HepG2 (cell line): ENCODE measurements at regions not wholly inside any gene's neighbourhood (a gene's known extent, or its start where the extent isn't known, plus 50 kb on each side); places are given as distances from the start of the nearest gene placed in this dataset.

ENCODE experiments used
- CBFB ChIP-seq: sonication (generic); formaldehyde crosslinking; IDR thresholded peaks from 2 replicates; pipeline ENCODE4 v1.4.0; 2020; ENCODE audit warnings: missing genetic modification reagents
- EZH2 ChIP-seq: conservative IDR thresholded peaks from 2 replicates; pipeline ENCODE4 v1.6.1; 2012; ENCODE audit warnings: mild to moderate bottlenecking, low read depth, low read length, moderate library complexity
- FOSL2 ChIP-seq: sonication (generic); formaldehyde crosslinking; IDR thresholded peaks from 2 replicates; pipeline ENCODE4 v1.4.0; 2020; ENCODE audit warnings: missing genetic modification reagents
- HOXA3 ChIP-seq: sonication (generic); formaldehyde crosslinking; IDR thresholded peaks from 2 replicates; pipeline ENCODE4 v1.5.0; 2020; ENCODE audit warnings: missing genetic modification reagents
- JUND ChIP-seq: sonication (generic); formaldehyde crosslinking; IDR thresholded peaks from 2 replicates; pipeline ENCODE4 v1.8.0; 2022; ENCODE audit warnings: mild to moderate bottlenecking, missing genetic modification reagents
- POLR2A ChIP-seq, 2 experiments: IDR thresholded peaks; 2 replicates each; pipeline ENCODE4 v1.6.1; 2011; ENCODE audit warnings: low read depth in 2 of 2, low read length in 2 of 2, mild to moderate bottlenecking in 1 of 2, moderate library complexity in 1 of 2; ENCODE audit not compliant: insufficient read depth in 1 of 2
- TMF1 ChIP-seq: sonication (generic); formaldehyde crosslinking; IDR thresholded peaks from 2 replicates; pipeline ENCODE4 v1.8.1; 2022; ENCODE audit warnings: low read depth, missing genetic modification reagents
- U2AF1 ChIP-seq: fragments of 200-400 bp; formaldehyde crosslinking; optimal IDR thresholded peaks from 2 replicates; pipeline ENCODE3; 2017; ENCODE audit warnings: mild to moderate bottlenecking, low read depth, low read length
- ZBTB8A ChIP-seq: sonication (generic); formaldehyde crosslinking; IDR thresholded peaks from 2 replicates; pipeline ENCODE4 v1.4.0; 2020; ENCODE audit warnings: mild to moderate bottlenecking, low read depth, missing genetic modification reagents, borderline replicate concordance
- TF ChIP-seq, protein P1 (sequence below): sonication (generic); formaldehyde crosslinking; IDR thresholded peaks from 2 replicates; pipeline ENCODE4 v1.5.0; 2020; ENCODE audit warnings: mild to moderate bottlenecking, missing genetic modification reagents, moderate library complexity
- TF ChIP-seq, protein P2 (sequence below): IDR thresholded peaks from 2 replicates; pipeline ENCODE4 v1.6.1; 2016; ENCODE audit warnings: low read depth, missing genetic modification reagents, missing compliant biosample characterization
- TF ChIP-seq, protein P3 (sequence below): sonication (generic); formaldehyde crosslinking; IDR thresholded peaks from 2 replicates; pipeline ENCODE4 v1.4.0; 2020; ENCODE audit warnings: missing genetic modification reagents; ENCODE audit errors: not compliant biosample characterization

DNA sequence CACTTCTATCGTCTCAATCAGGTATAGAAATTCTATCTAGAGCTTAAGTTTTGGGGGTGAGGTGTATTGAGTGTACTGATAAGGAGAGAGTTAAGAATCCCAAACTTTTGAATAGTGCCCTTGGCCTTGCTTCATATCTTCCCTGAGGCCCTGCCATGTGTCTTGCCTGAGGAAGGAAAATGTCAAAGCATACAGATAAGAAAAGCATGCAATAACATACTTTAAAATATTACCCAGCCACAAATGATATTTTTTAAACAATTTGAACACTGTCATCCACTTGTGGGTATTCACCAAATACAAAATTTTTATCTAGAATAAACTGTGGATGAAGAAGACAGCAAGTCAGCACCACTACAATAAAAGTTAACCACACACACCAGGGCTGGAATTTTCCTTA is 631.0 kb upstream of the ALCAM start:
- TF ChIP-seq, protein P1, sequence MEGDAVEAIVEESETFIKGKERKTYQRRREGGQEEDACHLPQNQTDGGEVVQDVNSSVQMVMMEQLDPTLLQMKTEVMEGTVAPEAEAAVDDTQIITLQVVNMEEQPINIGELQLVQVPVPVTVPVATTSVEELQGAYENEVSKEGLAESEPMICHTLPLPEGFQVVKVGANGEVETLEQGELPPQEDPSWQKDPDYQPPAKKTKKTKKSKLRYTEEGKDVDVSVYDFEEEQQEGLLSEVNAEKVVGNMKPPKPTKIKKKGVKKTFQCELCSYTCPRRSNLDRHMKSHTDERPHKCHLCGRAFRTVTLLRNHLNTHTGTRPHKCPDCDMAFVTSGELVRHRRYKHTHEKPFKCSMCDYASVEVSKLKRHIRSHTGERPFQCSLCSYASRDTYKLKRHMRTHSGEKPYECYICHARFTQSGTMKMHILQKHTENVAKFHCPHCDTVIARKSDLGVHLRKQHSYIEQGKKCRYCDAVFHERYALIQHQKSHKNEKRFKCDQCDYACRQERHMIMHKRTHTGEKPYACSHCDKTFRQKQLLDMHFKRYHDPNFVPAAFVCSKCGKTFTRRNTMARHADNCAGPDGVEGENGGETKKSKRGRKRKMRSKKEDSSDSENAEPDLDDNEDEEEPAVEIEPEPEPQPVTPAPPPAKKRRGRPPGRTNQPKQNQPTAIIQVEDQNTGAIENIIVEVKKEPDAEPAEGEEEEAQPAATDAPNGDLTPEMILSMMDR, result no peak
- TF ChIP-seq FOSL2 (CRISPR knock-in tag) (no peak), U2AF1 (no peak), EZH2 (no peak), ZBTB8A (CRISPR knock-in tag) (no peak), POLR2A (IDR thresholded peaks at IDR 0.05; ENCODE audit: insufficient read depth in 1 of 2, low read depth in 2 of 2, low read length in 2 of 2) (no peak), JUND (no peak), HOXA3 (CRISPR knock-in tag) (no peak), TMF1 (CRISPR knock-in tag) (no peak), CBFB (CRISPR knock-in tag) (no peak)
- TF ChIP-seq, protein P2, sequence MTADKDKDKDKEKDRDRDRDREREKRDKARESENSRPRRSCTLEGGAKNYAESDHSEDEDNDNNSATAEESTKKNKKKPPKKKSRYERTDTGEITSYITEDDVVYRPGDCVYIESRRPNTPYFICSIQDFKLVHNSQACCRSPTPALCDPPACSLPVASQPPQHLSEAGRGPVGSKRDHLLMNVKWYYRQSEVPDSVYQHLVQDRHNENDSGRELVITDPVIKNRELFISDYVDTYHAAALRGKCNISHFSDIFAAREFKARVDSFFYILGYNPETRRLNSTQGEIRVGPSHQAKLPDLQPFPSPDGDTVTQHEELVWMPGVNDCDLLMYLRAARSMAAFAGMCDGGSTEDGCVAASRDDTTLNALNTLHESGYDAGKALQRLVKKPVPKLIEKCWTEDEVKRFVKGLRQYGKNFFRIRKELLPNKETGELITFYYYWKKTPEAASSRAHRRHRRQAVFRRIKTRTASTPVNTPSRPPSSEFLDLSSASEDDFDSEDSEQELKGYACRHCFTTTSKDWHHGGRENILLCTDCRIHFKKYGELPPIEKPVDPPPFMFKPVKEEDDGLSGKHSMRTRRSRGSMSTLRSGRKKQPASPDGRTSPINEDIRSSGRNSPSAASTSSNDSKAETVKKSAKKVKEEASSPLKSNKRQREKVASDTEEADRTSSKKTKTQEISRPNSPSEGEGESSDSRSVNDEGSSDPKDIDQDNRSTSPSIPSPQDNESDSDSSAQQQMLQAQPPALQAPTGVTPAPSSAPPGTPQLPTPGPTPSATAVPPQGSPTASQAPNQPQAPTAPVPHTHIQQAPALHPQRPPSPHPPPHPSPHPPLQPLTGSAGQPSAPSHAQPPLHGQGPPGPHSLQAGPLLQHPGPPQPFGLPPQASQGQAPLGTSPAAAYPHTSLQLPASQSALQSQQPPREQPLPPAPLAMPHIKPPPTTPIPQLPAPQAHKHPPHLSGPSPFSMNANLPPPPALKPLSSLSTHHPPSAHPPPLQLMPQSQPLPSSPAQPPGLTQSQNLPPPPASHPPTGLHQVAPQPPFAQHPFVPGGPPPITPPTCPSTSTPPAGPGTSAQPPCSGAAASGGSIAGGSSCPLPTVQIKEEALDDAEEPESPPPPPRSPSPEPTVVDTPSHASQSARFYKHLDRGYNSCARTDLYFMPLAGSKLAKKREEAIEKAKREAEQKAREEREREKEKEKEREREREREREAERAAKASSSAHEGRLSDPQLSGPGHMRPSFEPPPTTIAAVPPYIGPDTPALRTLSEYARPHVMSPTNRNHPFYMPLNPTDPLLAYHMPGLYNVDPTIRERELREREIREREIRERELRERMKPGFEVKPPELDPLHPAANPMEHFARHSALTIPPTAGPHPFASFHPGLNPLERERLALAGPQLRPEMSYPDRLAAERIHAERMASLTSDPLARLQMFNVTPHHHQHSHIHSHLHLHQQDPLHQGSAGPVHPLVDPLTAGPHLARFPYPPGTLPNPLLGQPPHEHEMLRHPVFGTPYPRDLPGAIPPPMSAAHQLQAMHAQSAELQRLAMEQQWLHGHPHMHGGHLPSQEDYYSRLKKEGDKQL, result no peak
- TF ChIP-seq, protein P3, sequence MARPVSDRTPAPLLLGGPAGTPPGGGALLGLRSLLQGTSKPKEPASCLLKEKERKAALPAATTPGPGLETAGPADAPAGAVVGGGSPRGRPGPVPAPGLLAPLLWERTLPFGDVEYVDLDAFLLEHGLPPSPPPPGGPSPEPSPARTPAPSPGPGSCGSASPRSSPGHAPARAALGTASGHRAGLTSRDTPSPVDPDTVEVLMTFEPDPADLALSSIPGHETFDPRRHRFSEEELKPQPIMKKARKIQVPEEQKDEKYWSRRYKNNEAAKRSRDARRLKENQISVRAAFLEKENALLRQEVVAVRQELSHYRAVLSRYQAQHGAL (CRISPR knock-in tag), result no peak
